ENCODE measurements at regions not wholly inside any gene's neighbourhood (a gene's known extent, or its start where the extent isn't known, plus 50 kb on each side); places are given as distances from the start of the nearest gene placed in this dataset.

DNA sequence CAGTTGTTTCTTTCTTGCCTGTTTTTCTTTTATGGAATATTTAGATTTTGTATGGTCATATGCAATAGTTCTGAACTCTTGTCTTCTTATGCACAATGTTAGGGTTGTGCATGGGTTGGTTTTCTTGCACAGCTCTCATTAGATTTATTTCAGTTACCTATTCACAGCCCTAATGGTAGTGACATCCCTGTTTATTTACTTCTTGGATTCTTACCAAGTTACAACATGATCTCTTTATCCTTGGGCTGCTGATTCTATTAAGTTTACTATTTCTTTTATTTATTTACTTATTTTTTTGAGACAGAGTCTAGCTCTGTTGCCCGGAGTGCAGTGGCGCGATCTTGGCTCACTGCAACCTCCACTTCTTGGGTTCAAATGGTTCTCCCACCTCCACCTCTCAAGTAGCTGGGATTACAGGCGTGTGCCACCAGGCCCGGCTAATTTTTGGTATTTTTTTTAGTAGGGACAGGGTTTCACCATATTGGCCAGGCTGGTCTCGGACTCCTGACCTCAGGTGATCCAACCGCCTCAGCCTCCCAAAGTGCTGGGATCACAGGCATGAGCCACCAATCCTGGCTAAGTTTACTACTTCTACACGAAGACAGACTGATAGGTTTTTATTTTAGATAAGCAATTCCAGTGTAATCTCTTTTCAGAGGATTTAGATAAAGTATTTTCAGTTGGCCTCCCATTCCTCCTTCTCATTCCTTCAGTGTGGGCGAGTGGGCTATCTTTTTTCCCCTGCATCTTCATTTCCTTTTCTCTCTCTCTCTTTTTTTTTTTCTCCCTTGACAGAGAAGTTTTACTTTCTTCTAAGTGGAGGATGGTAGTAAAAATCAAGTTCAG, 395.1 kb upstream of the RGS6 start:
- Histone ChIP-seq H3K27ac (no peak overlapping the region), H3K9me3 (no peaks in the 10 kb centered on the region), H3K36me3 (replicated peaks in 1 of 2; ENCODE audit: insufficient read depth in 1 of 2, low read depth in 2 of 2) (no peaks in the 10 kb centered on the region), H3K4me1 (peaks cover 8% of the 10 kb centered on the region), H3K4me3 (no peak overlapping the region), H3K27me3 (no peaks in the 10 kb centered on the region)
- WGBS, 2 donors = 83 to 85% methylated on average over 9 of the region's 9 CpGs
- intact Hi-C loops (cut with DNase I) = no loop called here
- TF ChIP-seq, protein P1, sequence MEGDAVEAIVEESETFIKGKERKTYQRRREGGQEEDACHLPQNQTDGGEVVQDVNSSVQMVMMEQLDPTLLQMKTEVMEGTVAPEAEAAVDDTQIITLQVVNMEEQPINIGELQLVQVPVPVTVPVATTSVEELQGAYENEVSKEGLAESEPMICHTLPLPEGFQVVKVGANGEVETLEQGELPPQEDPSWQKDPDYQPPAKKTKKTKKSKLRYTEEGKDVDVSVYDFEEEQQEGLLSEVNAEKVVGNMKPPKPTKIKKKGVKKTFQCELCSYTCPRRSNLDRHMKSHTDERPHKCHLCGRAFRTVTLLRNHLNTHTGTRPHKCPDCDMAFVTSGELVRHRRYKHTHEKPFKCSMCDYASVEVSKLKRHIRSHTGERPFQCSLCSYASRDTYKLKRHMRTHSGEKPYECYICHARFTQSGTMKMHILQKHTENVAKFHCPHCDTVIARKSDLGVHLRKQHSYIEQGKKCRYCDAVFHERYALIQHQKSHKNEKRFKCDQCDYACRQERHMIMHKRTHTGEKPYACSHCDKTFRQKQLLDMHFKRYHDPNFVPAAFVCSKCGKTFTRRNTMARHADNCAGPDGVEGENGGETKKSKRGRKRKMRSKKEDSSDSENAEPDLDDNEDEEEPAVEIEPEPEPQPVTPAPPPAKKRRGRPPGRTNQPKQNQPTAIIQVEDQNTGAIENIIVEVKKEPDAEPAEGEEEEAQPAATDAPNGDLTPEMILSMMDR (IDR thresholded peaks at IDR 0.05) = no peak
- TF ChIP-seq POLR2A (IDR thresholded peaks at IDR 0.05) = no peak
- no peak for ATAC-seq
- DNase-seq = no peak

DNA sequence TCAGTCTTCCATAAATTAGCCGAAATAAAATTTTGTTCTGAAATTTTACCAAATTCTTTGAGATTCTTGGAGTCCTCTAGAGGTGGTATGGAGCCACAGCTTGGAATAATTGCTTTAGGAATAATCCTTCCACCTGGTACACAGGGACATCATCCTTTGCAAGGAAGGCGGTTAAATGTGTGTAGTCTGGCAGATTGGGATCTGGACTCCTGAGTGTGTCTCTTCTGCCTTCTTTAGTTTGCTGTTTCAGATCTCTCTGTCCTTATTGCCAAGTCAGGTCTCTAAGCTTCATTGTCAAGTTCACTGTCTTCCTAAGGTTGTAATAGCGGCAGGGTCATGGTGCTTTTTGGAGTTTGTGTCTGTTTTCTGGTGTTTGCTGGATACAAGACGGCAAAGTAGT, 393.9 kb upstream of the RGS6 start:
- intact Hi-C loops (cut with DNase I) = no loop called here
- TF ChIP-seq, protein P1 (IDR thresholded peaks at IDR 0.05) = no peak
- no peak for TF ChIP-seq POLR2A (IDR thresholded peaks at IDR 0.05)
- H3K36me3 ChIP-seq (replicated peaks in 1 of 2; ENCODE audit: insufficient read depth in 1 of 2, low read depth in 2 of 2) = no peaks in the 10 kb centered on the region
- H3K4me3 ChIP-seq = no peak overlapping the region
- DNase-seq (no peak), ATAC-seq (no peak)
- H3K9me3 ChIP-seq = no peaks in the 10 kb centered on the region
- no peaks in the 10 kb centered on the region for H3K27me3 ChIP-seq
- WGBS, 2 donors = 75 to 90% methylated on average over 4 of the region's 4 CpGs
- peaks cover 8% of the 10 kb centered on the region for H3K4me1 ChIP-seq
- H3K27ac ChIP-seq = no peak overlapping the region

DNA sequence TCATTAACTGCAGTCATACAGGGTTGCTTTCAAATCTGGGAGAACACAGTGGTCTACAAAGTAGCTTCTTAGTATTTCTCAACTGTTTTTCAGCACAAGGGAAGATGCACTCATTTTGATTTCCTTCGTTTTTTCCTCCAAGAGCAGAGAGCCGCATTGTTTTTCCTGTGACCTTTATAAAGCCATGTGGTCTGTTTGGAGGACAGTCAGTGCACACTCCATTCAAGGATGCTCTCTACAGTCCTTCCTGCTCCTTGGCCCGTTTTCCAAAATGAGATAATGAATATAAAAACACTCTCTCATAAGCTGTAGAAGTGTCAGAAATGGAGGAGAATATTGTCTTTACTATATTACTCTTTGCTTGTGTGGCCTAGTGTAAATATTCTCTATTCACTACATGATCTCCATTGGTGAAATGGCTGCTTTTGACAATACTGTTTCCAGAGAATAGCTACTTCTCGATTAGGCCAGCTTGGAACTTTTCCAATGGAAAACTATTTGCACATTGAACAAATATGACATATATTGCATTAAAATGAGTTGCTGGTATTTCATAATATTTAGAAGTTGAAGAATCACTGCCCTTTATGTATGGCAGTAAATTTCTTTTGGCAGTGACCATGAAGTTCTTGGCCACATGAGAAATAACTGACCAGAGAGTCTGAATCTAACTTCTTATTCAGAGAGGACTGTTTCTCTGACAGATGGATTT, 393.1 kb upstream of the RGS6 start:
- no peak for DNase-seq
- TF ChIP-seq, protein P1 (IDR thresholded peaks at IDR 0.05) = no peak
- no peak for TF ChIP-seq POLR2A (IDR thresholded peaks at IDR 0.05)
- Histone ChIP-seq H3K36me3 (replicated peaks in 1 of 2; ENCODE audit: insufficient read depth in 1 of 2, low read depth in 2 of 2) (no peaks in the 10 kb centered on the region), H3K4me3 (no peak overlapping the region), H3K9me3 (no peaks in the 10 kb centered on the region), H3K27ac (no peak overlapping the region), H3K27me3 (no peaks in the 10 kb centered on the region), H3K4me1 (peaks cover 8% of the 10 kb centered on the region)
- ATAC-seq = no peak
- 64% methylated on average over 4 of the region's 4 CpGs for WGBS, 2 donors
- intact Hi-C loops (cut with DNase I) = no loop called here

DNA sequence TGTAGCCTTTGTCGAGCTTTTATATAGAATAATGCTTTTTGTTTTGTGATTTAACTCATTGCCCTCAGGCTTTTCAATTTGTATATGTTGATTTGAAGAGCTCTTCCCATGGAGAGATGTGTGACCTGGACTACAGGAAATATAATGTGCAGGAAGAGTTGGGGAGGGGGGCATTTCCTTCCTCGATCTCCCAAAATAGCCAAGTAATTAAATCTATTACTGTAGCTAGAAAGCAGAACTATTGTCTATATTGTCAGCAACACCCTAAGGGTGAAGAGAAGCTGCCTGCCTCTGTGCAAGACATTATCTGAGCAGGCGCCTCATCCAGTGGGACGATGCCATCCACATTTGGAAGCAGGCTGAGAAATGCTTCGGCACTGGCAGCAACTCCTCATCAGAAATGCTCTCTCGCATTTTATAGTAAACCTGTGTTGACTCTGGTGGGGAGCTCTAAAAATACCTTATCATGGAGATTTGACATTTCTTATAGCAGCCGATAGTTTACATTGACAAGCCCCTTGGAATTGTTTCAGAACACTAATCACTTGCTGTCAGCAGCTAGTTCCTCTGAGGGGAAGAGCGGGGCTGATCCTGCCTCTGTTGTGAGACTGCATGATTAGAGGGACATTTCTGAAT, 392.5 kb upstream of the RGS6 start:
- no peak overlapping the region for H3K27ac ChIP-seq
- peaks cover 8% of the 10 kb centered on the region for H3K4me1 ChIP-seq

More for the DNA sequence above, 392.5 kb upstream of the RGS6 start:
- no peaks in the 10 kb centered on the region for H3K27me3 ChIP-seq
- no peak overlapping the region for H3K4me3 ChIP-seq
- ATAC-seq = no peak
- TF ChIP-seq, protein P1 (IDR thresholded peaks at IDR 0.05) = no peak
- no peak for TF ChIP-seq POLR2A (IDR thresholded peaks at IDR 0.05)
- intact Hi-C loops (cut with DNase I) = no loop called here
- 65 to 72% methylated on average over 8 of the region's 8 CpGs for WGBS, 2 donors
- H3K36me3 ChIP-seq (replicated peaks in 1 of 2; ENCODE audit: insufficient read depth in 1 of 2, low read depth in 2 of 2) = no peaks in the 10 kb centered on the region
- no peaks in the 10 kb centered on the region for H3K9me3 ChIP-seq
- no peak for DNase-seq

Data from body of pancreas (tissue), 4 donors.